Left colon (tissue), 2 donors: ENCODE measurements at regions not wholly inside any gene's neighbourhood (a gene's known extent, or its start where the extent isn't known, plus 50 kb on each side); places are given as distances from the start of the nearest gene placed in this dataset.

Experiments used
- ATAC-seq: fragments of 200-7000 bp; cut with Tn5 transposase; one replicate; pipeline ENCODE4 v1.9.1; 2020; ENCODE audit warnings: mild to moderate bottlenecking, moderate library complexity
- DNase-seq, 2 donors: peaks; one replicate each; pipeline ENCODE4 v3.0.0-alpha.2; 2020
- intact Hi-C, 2 donors: fragments of 100-400 bp; cut with DNase I in 1 of 2; cut with micrococcal nuclease in 1 of 2; formaldehyde crosslinking; loops; one replicate each; pipeline versions ENCODE4 v1.11.2 to v1.14.0; 2022; cut with DNase I, micrococcal nuclease
- donor health status: DM: no; HTN: no; CAD: no.
- donor health status: DM: yes; HTN: yes; CAD: no.

- ATAC-seq (no peak), DNase-seq (no peak)
- intact Hi-C loops, result no loop called here
These were observed 1287.9 kb downstream of the CDH8 start for GRCh38 chr16:60748366-60748765.

GRCh38 chr16:60744198-60744597, 1292.0 kb downstream of the CDH8 start:
- DNase-seq (no peak), ATAC-seq (no peak)
- intact Hi-C loops, result no loop called here

GRCh38 chr16:60741810-60742209, 1294.4 kb downstream of the CDH8 start:
- DNase-seq, result no peak
- intact Hi-C loops, result no loop called here
- ATAC-seq, result no peak

DNA sequence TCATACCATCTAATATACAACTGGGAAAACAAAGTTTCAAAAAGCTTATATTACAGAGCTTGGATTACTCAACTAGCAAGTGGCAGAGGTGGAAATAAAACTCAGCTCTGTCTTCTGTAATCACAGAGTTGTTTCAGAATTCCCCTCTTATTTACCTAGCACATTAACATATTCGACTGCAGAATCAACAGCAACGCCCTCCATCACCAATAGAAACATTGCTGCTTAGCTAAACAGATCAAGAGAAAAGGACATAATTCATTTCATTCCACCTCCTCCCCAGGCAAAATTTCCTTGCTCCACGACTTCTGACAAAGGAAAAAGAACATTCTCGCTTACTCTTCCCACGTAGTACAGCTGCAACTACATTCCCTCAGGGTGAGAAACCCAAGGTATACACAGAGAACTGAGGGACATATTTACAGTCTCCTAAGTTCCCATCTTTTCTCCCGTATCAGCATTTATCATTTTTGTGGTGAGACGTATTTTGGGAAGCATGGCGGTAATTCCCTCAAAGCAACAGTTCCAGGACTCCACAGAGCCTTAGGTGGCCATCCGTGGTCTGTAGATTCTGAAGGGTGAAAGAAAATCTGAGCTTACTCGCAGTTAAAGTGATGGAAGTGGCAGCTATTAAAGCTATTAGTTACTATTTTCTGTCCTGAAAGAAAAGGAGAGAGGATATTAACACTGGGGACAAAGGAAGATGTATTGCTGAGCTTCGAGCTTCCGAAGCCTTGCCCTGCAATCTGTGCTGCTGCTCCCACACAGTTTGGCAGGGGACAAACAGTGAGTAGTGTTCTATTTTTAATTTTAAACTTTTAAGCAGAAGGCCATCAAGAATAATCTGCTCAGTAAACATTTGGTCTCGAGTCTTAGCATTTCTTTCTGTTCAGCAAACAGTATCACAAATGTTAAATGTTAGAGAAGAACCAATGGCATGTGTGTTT, 1296.2 kb downstream of the CDH8 start:
- no peak for ATAC-seq
- intact Hi-C loops, result no loop called here
- DNase-seq, result no peak

DNA sequence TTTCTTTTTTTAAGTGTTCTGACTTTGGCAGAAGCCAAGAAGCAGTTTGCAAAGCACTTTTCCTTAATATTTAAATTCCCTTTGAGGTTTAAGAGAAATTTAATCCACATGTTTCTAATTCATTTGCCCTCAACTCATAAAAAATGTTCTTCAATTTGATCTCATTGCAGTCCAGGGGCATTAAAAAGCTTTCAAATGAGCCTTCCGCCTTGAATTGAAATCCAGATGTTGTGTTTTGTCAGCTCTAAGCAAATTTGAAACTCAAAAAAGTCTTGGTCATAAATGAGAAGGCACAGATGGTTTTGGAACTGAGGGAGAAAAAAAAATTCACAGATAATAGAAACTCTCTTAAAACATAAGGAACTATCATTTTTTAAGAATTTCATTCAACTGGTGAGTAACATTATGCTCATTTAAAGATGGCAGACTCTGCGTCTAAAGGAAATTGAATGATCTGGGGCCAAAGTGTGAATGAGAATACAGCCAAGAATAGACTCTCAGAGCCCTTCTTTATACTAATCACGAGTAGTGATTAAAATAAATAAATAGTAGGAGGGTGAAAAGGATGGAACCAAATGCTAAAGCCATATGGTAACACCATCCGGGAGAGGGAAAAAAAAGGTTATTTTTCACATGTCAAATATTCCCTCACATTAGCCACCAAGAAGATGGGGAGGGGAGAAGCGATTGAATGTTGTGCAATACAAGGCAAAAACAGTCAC, 1304.7 kb downstream of the CDH8 start:
- DNase-seq (no peak), ATAC-seq (no peak)
- intact Hi-C loops, result no loop called here

DNA sequence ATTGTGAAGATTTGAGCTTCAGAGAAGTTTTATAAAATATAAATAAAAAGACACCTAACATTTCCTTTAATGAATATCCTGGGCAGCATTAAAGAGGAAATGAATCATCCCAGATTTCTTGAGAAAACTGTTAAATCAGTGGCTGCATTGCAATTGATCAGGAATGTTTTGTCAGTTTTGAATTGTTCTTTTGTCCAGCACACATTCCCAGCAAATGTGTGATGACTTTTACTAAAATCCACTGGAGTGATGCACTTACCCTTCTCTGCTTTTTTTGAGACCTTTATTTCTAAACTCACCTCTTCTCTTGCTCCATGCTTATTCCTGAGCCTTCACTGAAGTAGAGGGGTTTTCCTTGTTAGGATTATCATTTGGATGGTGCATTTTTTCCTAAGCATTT, 1307.2 kb downstream of the CDH8 start:
- intact Hi-C loops, result no loop called here
- ATAC-seq (no peak), DNase-seq (no peak)

DNA sequence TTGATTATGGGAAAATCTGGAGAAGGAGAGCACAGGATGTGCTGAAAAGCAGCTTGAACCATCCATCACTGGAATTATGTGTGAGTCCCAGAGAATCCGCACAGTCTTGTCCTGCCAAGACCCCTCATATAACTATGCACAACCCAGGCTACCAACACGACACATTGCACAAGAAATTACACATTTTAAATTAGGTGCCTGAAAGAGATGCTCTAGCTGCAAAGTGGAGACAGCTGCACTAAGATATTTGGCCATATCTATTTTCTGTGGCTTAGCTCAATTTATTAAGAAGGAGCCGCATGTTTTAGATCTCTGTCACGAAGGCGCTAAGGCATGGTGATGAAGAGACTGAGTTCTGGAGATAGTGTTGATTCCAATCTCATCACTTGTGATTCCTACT, 1308.4 kb downstream of the CDH8 start:
- DNase-seq (no peak), ATAC-seq (no peak)
- intact Hi-C loops, result no loop called here

- DNase-seq, result no peak
- intact Hi-C loops, result no loop called here
- ATAC-seq, result no peak
These were observed 1316.2 kb downstream of the CDH8 start for GRCh38 chr16:60720060-60720459.

DNA sequence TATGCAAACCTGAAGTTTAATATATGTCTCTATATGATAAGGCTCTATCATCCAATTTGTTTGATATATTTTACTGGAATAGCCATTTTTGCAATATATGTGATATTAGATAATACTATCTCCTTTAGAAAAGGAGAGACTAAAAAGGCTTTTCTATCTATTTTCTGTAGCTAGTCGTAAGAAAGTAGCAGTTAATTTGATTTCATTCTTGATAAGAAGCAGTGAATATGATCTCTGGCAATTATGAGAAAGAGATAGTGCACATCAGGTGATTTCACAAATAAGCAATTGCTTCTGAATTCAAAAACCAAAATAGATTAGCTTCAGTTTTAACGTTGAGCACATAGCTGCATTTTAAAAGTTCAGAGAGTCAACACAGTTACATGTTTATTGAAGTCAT, 1318.4 kb downstream of the CDH8 start:
- intact Hi-C loops, result no loop called here
- no peak for ATAC-seq
- no peak for DNase-seq

GRCh38 chr16:60712144-60712543, 1324.1 kb downstream of the CDH8 start:
- ATAC-seq (no peak), DNase-seq (no peak)
- intact Hi-C loops, result no loop called here

GRCh38 chr16:60704726-60705125, 1331.5 kb downstream of the CDH8 start:
- ATAC-seq (no peak), DNase-seq (no peak)
- intact Hi-C loops, result no loop called here

- intact Hi-C loops, result no loop called here
- no peak for DNase-seq
- ATAC-seq, result no peak
These were observed 1333.1 kb downstream of the CDH8 start for GRCh38 chr16:60703096-60703495.

GRCh38 chr16:60686824-60687223, 1349.4 kb downstream of the CDH8 start:
- intact Hi-C loops, result no loop called here
- no peak for DNase-seq
- ATAC-seq, result no peak

- DNase-seq (no peak), ATAC-seq (no peak)
- intact Hi-C loops, result no loop called here
These were observed 1352.2 kb downstream of the CDH8 start for GRCh38 chr16:60684002-60684401.

GRCh38 chr16:60682219-60682618, 1354.0 kb downstream of the CDH8 start:
- DNase-seq (no peak), ATAC-seq (no peak)
- intact Hi-C loops, result no loop called here

GRCh38 chr16:60681043-60681442, 1355.2 kb downstream of the CDH8 start:
- no peak for DNase-seq
- intact Hi-C loops, result no loop called here
- ATAC-seq, result no peak

DNA sequence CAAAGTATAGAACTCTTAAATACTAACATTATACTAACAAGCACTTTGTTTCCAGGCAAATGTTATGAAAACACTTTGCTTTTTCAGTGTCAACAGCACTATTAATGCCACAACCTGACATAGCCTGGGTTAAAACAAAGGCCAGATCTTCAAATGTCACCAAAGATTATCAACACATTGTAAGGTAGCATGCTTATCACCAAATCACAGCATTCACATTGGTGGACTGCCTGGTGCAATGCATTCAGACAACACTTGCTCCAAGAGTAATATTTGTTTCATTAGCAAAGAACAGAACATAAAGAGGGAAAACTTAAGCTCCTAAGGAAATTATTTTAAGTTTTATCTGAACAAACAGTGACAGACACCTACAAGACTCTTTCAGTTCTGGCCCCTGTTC, 1361.2 kb downstream of the CDH8 start:
- ATAC-seq, result no peak
- DNase-seq, result no peak
- intact Hi-C loops, result no loop called here

DNA sequence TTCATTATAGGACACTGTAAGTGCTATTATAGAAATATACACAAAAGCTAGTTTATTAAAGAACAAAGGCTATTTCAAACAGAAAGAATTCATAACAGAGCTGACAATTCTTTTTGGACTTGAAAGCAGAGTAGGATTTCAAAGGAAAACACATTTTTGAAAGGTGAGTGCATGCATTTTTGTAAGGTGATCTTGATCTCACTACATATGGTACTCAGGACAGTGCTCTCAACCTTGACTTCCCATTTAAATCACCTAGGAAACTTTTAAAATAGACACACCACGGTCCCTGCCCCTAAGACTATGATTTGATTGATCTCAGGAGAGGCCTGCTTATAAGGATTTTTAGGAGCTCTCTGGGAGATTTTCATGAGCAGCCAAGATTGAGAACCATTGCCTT, 1362.0 kb downstream of the CDH8 start:
- intact Hi-C loops, result no loop called here
- no peak for ATAC-seq
- no peak for DNase-seq

DNA sequence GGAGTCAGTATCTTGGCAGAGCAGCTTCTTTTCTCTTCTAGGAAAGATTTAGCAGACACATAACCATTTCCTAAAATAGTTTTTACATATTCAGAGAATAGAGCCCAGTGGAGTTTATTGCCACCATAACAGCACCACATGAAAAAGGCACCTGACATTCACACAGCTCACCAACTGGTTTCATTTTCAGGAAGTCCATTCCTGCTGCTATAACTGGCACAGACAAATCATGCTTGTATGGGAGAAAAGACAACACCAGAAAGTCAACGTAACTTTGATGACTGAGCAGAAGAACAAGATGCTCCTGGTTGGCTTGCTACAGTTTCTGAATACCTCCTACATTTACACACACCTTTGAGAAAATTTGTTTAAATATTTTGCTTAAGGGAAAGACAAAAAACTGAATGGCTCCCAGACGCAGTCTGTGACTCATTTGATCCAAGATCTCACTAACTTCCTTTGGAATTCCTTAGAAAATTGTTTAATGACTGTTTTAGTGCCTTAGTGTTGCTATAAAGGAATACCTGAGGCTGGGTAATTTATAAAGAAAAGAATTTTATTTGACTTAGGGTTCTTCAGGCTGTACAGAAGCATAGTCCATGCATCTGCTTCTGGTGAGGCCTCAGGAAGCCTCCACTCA, 1380.6 kb downstream of the CDH8 start:
- intact Hi-C loops, result no loop called here
- ATAC-seq, result no peak
- DNase-seq, result no peak

GRCh38 chr16:60651346-60651745, 1384.9 kb downstream of the CDH8 start:
- DNase-seq (no peak), ATAC-seq (no peak)
- intact Hi-C loops, result loop anchor here in 1 of 2 donors (5.0 kb wide), 1 partner anchor 49 kb away; no protein-coding TSS in a partner anchor
